H9 (cell line): ENCODE measurements at regions not wholly inside any gene's neighbourhood (a gene's known extent, or its start where the extent isn't known, plus 50 kb on each side); places are given as distances from the start of the nearest gene placed in this dataset.

Experiments used
- DNase-seq: peaks from one replicate; pipeline ENCODE4 v3.0.0-alpha.2; 2017
- H2AFZ ChIP-seq: one replicate; pipeline ENCODE4 v1.6.1; 2013; ENCODE audit warnings: mild to moderate bottlenecking, low read length, control low read depth, moderate library complexity
- H2AK5ac ChIP-seq: 2 replicates; pipeline ENCODE4 v1.6.1; 2013; ENCODE audit warnings: low read length, control low read depth, mixed read lengths; ENCODE audit not compliant: insufficient read length
- H2BK120ac ChIP-seq: one replicate; pipeline ENCODE4 v1.6.1; 2013; ENCODE audit warnings: low read depth, mild to moderate bottlenecking, low read length, control low read depth, inconsistent platforms; ENCODE audit not compliant: poor library complexity, severe bottlenecking
- H2BK12ac ChIP-seq: 2 replicates; pipeline ENCODE4 v1.6.1; 2013; ENCODE audit warnings: low read length, control low read depth, mixed read lengths, low read depth; ENCODE audit not compliant: insufficient read length
- H2BK15ac ChIP-seq: 2 replicates; pipeline ENCODE4 v1.6.1; 2013; ENCODE audit warnings: low read depth, low read length, control low read depth
- H2BK20ac ChIP-seq: one replicate; pipeline ENCODE4 v1.6.1; 2013; ENCODE audit warnings: low read depth, mild to moderate bottlenecking, low read length, control low read depth, inconsistent platforms; ENCODE audit not compliant: poor library complexity, severe bottlenecking
- H2BK5ac ChIP-seq: 2 replicates; pipeline ENCODE4 v1.6.1; 2013; ENCODE audit warnings: low read length, control low read depth, mixed read lengths; ENCODE audit not compliant: insufficient read length
- H3K14ac ChIP-seq: 2 replicates; pipeline ENCODE4 v1.6.1; 2013; ENCODE audit warnings: low read length, control low read depth; ENCODE audit not compliant: insufficient read depth
- H3K18ac ChIP-seq: 2 replicates; pipeline ENCODE4 v1.6.1; 2013; ENCODE audit warnings: low read depth, mild to moderate bottlenecking, mixed read lengths, low read length, control low read depth; ENCODE audit not compliant: insufficient read length
- H3K23ac ChIP-seq: 2 replicates; pipeline ENCODE4 v1.6.1; 2013; ENCODE audit warnings: low read length, control low read depth, mixed read lengths, low read depth; ENCODE audit not compliant: insufficient read length
- H3K23me2 ChIP-seq: 2 replicates; pipeline ENCODE4 v1.6.1; 2013; ENCODE audit warnings: low read depth, mild to moderate bottlenecking, mixed read lengths, low read length, control low read depth; ENCODE audit not compliant: insufficient read length, poor library complexity, severe bottlenecking
- H3K27ac ChIP-seq: 2 replicates; pipeline ENCODE4 v1.5.1; 2013; ENCODE audit warnings: low read length, control low read depth, mixed read lengths, low read depth; ENCODE audit not compliant: insufficient read length
- H3K27me3 ChIP-seq: 2 replicates; pipeline ENCODE4 v1.6.1; 2013; ENCODE audit warnings: low read length, control low read depth, inconsistent platforms; ENCODE audit not compliant: insufficient read depth
- H3K4ac ChIP-seq: 2 replicates; pipeline ENCODE4 v1.6.1; 2013; ENCODE audit warnings: low read depth, mild to moderate bottlenecking, control low read depth, inconsistent platforms, low read length, moderate library complexity
- H3K4me1 ChIP-seq: 2 replicates; pipeline ENCODE4 v1.6.1; 2013; ENCODE audit warnings: low read length, control low read depth, inconsistent platforms; ENCODE audit not compliant: insufficient read depth
- H3K4me2 ChIP-seq: 2 replicates; pipeline ENCODE4 v1.6.1; 2013; ENCODE audit warnings: low read length, control low read depth, mixed read lengths; ENCODE audit not compliant: insufficient read length, insufficient read depth
- H3K56ac ChIP-seq: 2 replicates; pipeline ENCODE4 v1.6.1; 2013; ENCODE audit warnings: low read depth, mild to moderate bottlenecking, mixed read lengths, low read length, control low read depth; ENCODE audit not compliant: insufficient read length
- H3K79me1 ChIP-seq: 2 replicates; pipeline ENCODE4 v1.6.1; 2013; ENCODE audit warnings: low read depth, mild to moderate bottlenecking, moderate library complexity, low read length, control low read depth, inconsistent platforms; ENCODE audit not compliant: insufficient read depth, poor library complexity, severe bottlenecking
- H3K79me2 ChIP-seq: 2 replicates; pipeline ENCODE4 v1.6.1; 2013; ENCODE audit warnings: low read length, control low read depth, inconsistent platforms; ENCODE audit not compliant: insufficient read depth
- H3K9ac ChIP-seq: 2 replicates; pipeline ENCODE4 v1.6.1; 2013; ENCODE audit warnings: low read length, control low read depth, mixed read lengths; ENCODE audit not compliant: insufficient read length; ENCODE audit errors: extremely low read depth
- H3K9me3 ChIP-seq: one replicate; pipeline ENCODE4 v1.6.1; 2013; ENCODE audit warnings: low read depth, low read length, inconsistent platforms; ENCODE audit not compliant: control insufficient read depth
- H3T11ph ChIP-seq: one replicate; pipeline ENCODE4 v1.6.1; 2013; ENCODE audit warnings: mild to moderate bottlenecking, low read length, control low read depth, inconsistent platforms
- H4K20me1 ChIP-seq: one replicate; pipeline ENCODE4 v1.6.1; 2013; ENCODE audit not compliant: control insufficient read depth, insufficient read length, insufficient read depth
- H4K5ac ChIP-seq: 2 replicates; pipeline ENCODE4 v1.6.1; 2013; ENCODE audit warnings: low read depth, mild to moderate bottlenecking, mixed read lengths, low read length, control low read depth; ENCODE audit not compliant: insufficient read length
- H4K8ac ChIP-seq: replicated peaks from 2 replicates; pipeline ENCODE4 v1.6.1; 2013; ENCODE audit warnings: low read length, control low read depth, mixed read lengths, low read depth; ENCODE audit not compliant: insufficient read length
- H4K91ac ChIP-seq: 2 replicates; pipeline ENCODE4 v1.6.1; 2013; ENCODE audit warnings: low read depth, mild to moderate bottlenecking, moderate library complexity, mixed read lengths, low read length, control low read depth; ENCODE audit not compliant: insufficient read length
- H3K27ac Mint-ChIP-seq, 3 experiments: 2 replicates in 2 of 3; 3 replicates in 1 of 3; pipeline ENCODE4 v1.8.0; 2020 to 2021; ENCODE audit warnings: mixed read lengths in 3 of 3, mild to moderate bottlenecking in 1 of 3, moderate library complexity in 1 of 3
- H3K27me3 Mint-ChIP-seq: 2 replicates; pipeline ENCODE4 v1.8.0; 2021; ENCODE audit warnings: low read depth, mild to moderate bottlenecking, moderate library complexity, mixed read lengths
- H3K36me3 Mint-ChIP-seq, 3 experiments: 2 replicates in 2 of 3; 3 replicates in 1 of 3; pipeline ENCODE4 v1.8.0; 2020 to 2021; ENCODE audit warnings: low read depth in 3 of 3, mixed read lengths in 3 of 3; ENCODE audit not compliant: insufficient read depth in 1 of 3
- H3K4me1 Mint-ChIP-seq, 2 experiments: 2 replicates each; pipeline ENCODE4 v1.8.0; 2020; ENCODE audit warnings: mixed read lengths in 2 of 2
- H3K4me3 Mint-ChIP-seq, 2 experiments: 2 replicates in 1 of 2; 3 replicates in 1 of 2; pipeline ENCODE4 v1.8.0; 2020 to 2021; ENCODE audit warnings: mild to moderate bottlenecking in 2 of 2, mixed read lengths in 2 of 2, moderate library complexity in 1 of 2
- H3K9me3 Mint-ChIP-seq, 2 experiments: 2 replicates in 1 of 2; 3 replicates in 1 of 2; pipeline ENCODE4 v1.8.0; 2020; ENCODE audit warnings: mild to moderate bottlenecking in 2 of 2, mixed read lengths in 2 of 2, moderate library complexity in 1 of 2
- CTCF ChIP-seq: fragments of 200-600 bp; sonication (generic); conservative IDR thresholded peaks from 3 replicates; pipeline ENCODE4 v1.8.0; 2021; ENCODE audit warnings: antibody characterized with exemption, mild to moderate bottlenecking

- H3K23ac ChIP-seq, result no peak overlapping the region
- no peak overlapping the region for H2BK15ac ChIP-seq
- H3T11ph ChIP-seq, result no peak overlapping the region
- H2BK12ac ChIP-seq, result no peak overlapping the region
- Mint-ChIP-seq H3K4me3 (no peak overlapping the region), H3K9me3 (peaks cover 12 to 20% of the 10 kb centered on the region in 2 experiments), H3K4me1 (0 out of 4 replicates have a peak, but pooled peaks cover 0 to 2% of the 10 kb centered on the region in 2 experiments), H3K36me3 (peaks cover 5 to 23% (median 6%) of the 10 kb centered on the region in 3 experiments), H3K27me3 (no peaks in the 10 kb centered on the region), H3K27ac (no peak overlapping the region)
- H3K18ac ChIP-seq, result no peak overlapping the region
- no peak overlapping the region for H2BK120ac ChIP-seq
- H3K56ac ChIP-seq, result no peak overlapping the region
- no peaks in the 10 kb centered on the region for H3K79me1 ChIP-seq
- no peak overlapping the region for H3K4ac ChIP-seq
- no peak overlapping the region for H3K27ac ChIP-seq
- H3K4me2 ChIP-seq, result no peak overlapping the region
- H4K8ac ChIP-seq, result no peak overlapping the region
- no peaks in the 10 kb centered on the region for H3K79me2 ChIP-seq
- no peak overlapping the region for H4K5ac ChIP-seq
- no peak overlapping the region for H2BK5ac ChIP-seq
- no peak overlapping the region for H2AK5ac ChIP-seq
- no peak for TF ChIP-seq CTCF
- H3K23me2 ChIP-seq, result no peaks in the 10 kb centered on the region
- no peak overlapping the region for H3K14ac ChIP-seq
- no peaks in the 10 kb centered on the region for H4K20me1 ChIP-seq
- H2AFZ ChIP-seq, result no peak overlapping the region
- no peaks in the 10 kb centered on the region for H3K4me1 ChIP-seq
- H3K9ac ChIP-seq, result no peak overlapping the region
- no peaks in the 10 kb centered on the region for H3K9me3 ChIP-seq
- H4K91ac ChIP-seq, result no peak overlapping the region
- no peak for DNase-seq
- no peaks in the 10 kb centered on the region for H3K27me3 ChIP-seq
- H2BK20ac ChIP-seq, result no peak overlapping the region
Observed at GRCh38 chr12:38501991-38502390, 185.4 kb downstream of the ALG10B start.
